HepG2 (cell line): ENCODE measurements at regions not wholly inside any gene's neighbourhood (a gene's known extent, or its start where the extent isn't known, plus 50 kb on each side); places are given as distances from the start of the nearest gene placed in this dataset.

Experiments used
- ATAC-seq: fragments of 200-7000 bp; cut with Tn5 transposase; 3 replicates; pipeline ENCODE4 v1.9.1; 2020; ENCODE audit warnings: mild to moderate bottlenecking, moderate library complexity
- BruUV-seq: library from RNA; stranded (reverse); fragments of 400-500 nt; replicated peaks from 2 replicates; lab custom pipeline; 2021; lab: Mats Ljungman, UMichigan
- CTCF ChIA-PET: fragments of 300-600 bp; formaldehyde crosslinking; extraction: SDS; loops from one replicate; lab custom pipeline; 2021; ENCODE audit warnings: low total read pairs, inconsistent platforms, low intra/inter-chr PET ratio; lab: Yijun Ruan, JAX
- POLR2A ChIA-PET: fragments of 350-600 bp; sonication (Branson Sonifier 250); formaldehyde crosslinking; loops from one replicate; lab custom pipeline; 2020; ENCODE audit warnings: antibody characterized with exemption, inconsistent platforms; lab: Yijun Ruan, JAX
- DNase-seq: peaks from one replicate; pipeline ENCODE4 v3.0.0-alpha.2; 2015; ENCODE audit warnings: low spot score
- FAIRE-seq: peaks from 3 replicates; lab custom pipeline; 2011; peaks lifted over from hg19 to GRCh38; lab: Jason Lieb, UNC
- H2AFZ ChIP-seq: one replicate; pipeline ENCODE4 v1.6.1; 2011; ENCODE audit warnings: low read length, inconsistent platforms
- H3K27ac ChIP-seq: fragments of 300-600 bp; 3 replicates; pipeline ENCODE4 v1.8.0; 2011; ENCODE audit warnings: mixed run types, mild to moderate bottlenecking, mixed read lengths, low read length, inconsistent platforms; ENCODE audit not compliant: insufficient read depth; ENCODE audit errors: extremely low read length
- H3K27me3 ChIP-seq, 2 experiments: fragments of 200-600 bp in 1 of 2; 2 replicates in 1 of 2; 3 replicates in 1 of 2; pipeline versions ENCODE4 v1.6.0 to v1.8.0; 2011; ENCODE audit warnings: low read length in 2 of 2, mild to moderate bottlenecking in 2 of 2, moderate library complexity in 2 of 2, inconsistent platforms in 1 of 2; ENCODE audit not compliant: insufficient read depth in 2 of 2, control insufficient read depth in 1 of 2
- H3K36me3 ChIP-seq, 2 experiments: fragments of 200-600 bp in 1 of 2; replicated peaks in 1 of 2; 2 replicates in 1 of 2; 3 replicates in 1 of 2; pipeline versions ENCODE4 v1.5.1 to v1.8.0; 2011; ENCODE audit warnings: low read length in 2 of 2, inconsistent platforms in 1 of 2; ENCODE audit not compliant: insufficient read depth in 2 of 2, control insufficient read depth in 1 of 2
- H3K4me1 ChIP-seq: 2 replicates; pipeline ENCODE4 v1.5.1; 2012; ENCODE audit warnings: low read length, inconsistent platforms; ENCODE audit not compliant: insufficient read depth
- H3K4me2 ChIP-seq: 2 replicates; pipeline ENCODE4 v1.6.0; 2011; ENCODE audit warnings: low read depth, low read length, inconsistent platforms
- H3K4me3 ChIP-seq, 3 experiments: fragments of 200-600 bp in 1 of 3; sonication (generic), shearing (Covaris generic) in 1 of 3; replicated peaks in 1 of 3; 2 replicates each; pipeline ENCODE4 v1.5.1; 2011 to 2016; ENCODE audit warnings: low read length in 3 of 3, inconsistent platforms in 2 of 3, low read depth in 2 of 3, mild to moderate bottlenecking in 2 of 3, control low read depth in 1 of 3, mixed read lengths in 1 of 3; ENCODE audit not compliant: insufficient read depth in 1 of 3
- H3K79me2 ChIP-seq: one replicate; pipeline ENCODE4 v1.6.1; 2011; ENCODE audit warnings: low read length, inconsistent platforms; ENCODE audit not compliant: insufficient read depth
- H3K9ac ChIP-seq: 2 replicates; pipeline ENCODE4 v1.6.0; 2011; ENCODE audit warnings: mild to moderate bottlenecking, low read depth, low read length, inconsistent platforms; ENCODE audit not compliant: insufficient read depth
- H3K9me3 ChIP-seq: 2 replicates; pipeline ENCODE4 v1.5.1; 2012; ENCODE audit warnings: mild to moderate bottlenecking, low read length
- H4K20me1 ChIP-seq: 2 replicates; pipeline ENCODE4 v1.6.0; 2011; ENCODE audit warnings: inconsistent platforms, mild to moderate bottlenecking, low read length, moderate library complexity; ENCODE audit not compliant: insufficient read depth
- ATF7-NPFF ChIP-seq: sonication (generic); formaldehyde crosslinking; IDR thresholded peaks from 2 replicates; pipeline ENCODE4 v1.8.1; 2023; ENCODE audit warnings: mild to moderate bottlenecking, low read depth, missing genetic modification reagents, moderate library complexity
- DNMT1 ChIP-seq: sonication (generic); formaldehyde crosslinking; IDR thresholded peaks from 2 replicates; pipeline ENCODE4 v1.5.1; 2020; ENCODE audit warnings: mild to moderate bottlenecking, missing genetic modification reagents
- HNRNPUL1 ChIP-seq: fragments of 200-400 bp; formaldehyde crosslinking; IDR thresholded peaks from 2 replicates; pipeline ENCODE4 v1.6.1; 2017; ENCODE audit warnings: low read depth, mild to moderate bottlenecking, low read length, moderate library complexity
- KDM5B ChIP-seq: sonication (generic); formaldehyde crosslinking; IDR thresholded peaks from 2 replicates; pipeline ENCODE4 v1.4.0; 2020; ENCODE audit warnings: missing genetic modification reagents, mild to moderate bottlenecking, borderline replicate concordance
- MATR3 ChIP-seq: sonication (generic); formaldehyde crosslinking; IDR thresholded peaks from 2 replicates; pipeline ENCODE4 v1.4.0; 2020; ENCODE audit warnings: missing genetic modification reagents
- NCOR1 ChIP-seq: fragments of 200-600 bp; sonication (generic); IDR thresholded peaks from 2 replicates; pipeline ENCODE4 v1.7.0; 2017; ENCODE audit warnings: antibody characterized with exemption, low read length, borderline replicate concordance
- SNAPC2 ChIP-seq: sonication (generic); formaldehyde crosslinking; IDR thresholded peaks from 2 replicates; pipeline ENCODE4 v1.8.1; 2022; ENCODE audit warnings: mild to moderate bottlenecking, missing genetic modification reagents
- ZFP1 ChIP-seq: IDR thresholded peaks from 2 replicates; pipeline ENCODE4 v1.6.1; 2016
- ZFX ChIP-seq: sonication (generic); formaldehyde crosslinking; IDR thresholded peaks from 2 replicates; pipeline ENCODE4 v1.4.0; 2020; ENCODE audit warnings: mild to moderate bottlenecking, low read depth, missing genetic modification reagents, moderate library complexity
- ZNF382 ChIP-seq: sonication (generic); formaldehyde crosslinking; IDR thresholded peaks from 2 replicates; pipeline ENCODE4 v1.5.0; 2020; ENCODE audit warnings: missing genetic modification reagents, mild to moderate bottlenecking, borderline replicate concordance
- ZNF501 ChIP-seq: sonication (generic); formaldehyde crosslinking; IDR thresholded peaks from 2 replicates; pipeline ENCODE4 v1.5.1; 2020; ENCODE audit warnings: mild to moderate bottlenecking, moderate library complexity, missing genetic modification reagents
- ZNF510 ChIP-seq: sonication (generic); formaldehyde crosslinking; IDR thresholded peaks from 2 replicates; pipeline ENCODE4 v1.4.0; 2020; ENCODE audit warnings: low read depth, mild to moderate bottlenecking, missing genetic modification reagents
- ZNF557 ChIP-seq: sonication (generic); formaldehyde crosslinking; IDR thresholded peaks from 2 replicates; pipeline ENCODE4 v1.4.0; 2020; ENCODE audit warnings: missing genetic modification reagents
- ZNF563 ChIP-seq: sonication (generic); formaldehyde crosslinking; IDR thresholded peaks from 2 replicates; pipeline ENCODE4 v1.8.0; 2022; ENCODE audit warnings: mild to moderate bottlenecking, moderate library complexity, missing genetic modification reagents
- WGBS: methylation state at CpG from one replicate; pipeline ENCODE4 v1.1.6; 2017; ENCODE audit warnings: low lambda C conversion rate; 5-methylcytosine and 5-hydroxymethylcytosine counted together
- in situ Hi-C: cut with HindIII; loops from 2 replicates; pipeline ENCODE4 v1.10.0; 2017; ENCODE audit warnings: low pct_unique_long_range_greater_than_20kb; ENCODE audit not compliant: extremely low pct_ligation_motif_present
- intact Hi-C: fragments of 100-400 bp; cut with micrococcal nuclease; formaldehyde crosslinking; loops from one replicate; pipeline ENCODE4 v1.10.0; 2022; ENCODE audit not compliant: unreplicated experiment
- TF ChIP-seq, protein P1 (sequence below): IDR thresholded peaks from 2 replicates; pipeline ENCODE4 v1.6.1; 2016; ENCODE audit warnings: low read depth, borderline replicate concordance
- TF ChIP-seq, protein P2 (sequence below): sonication (generic); formaldehyde crosslinking; IDR thresholded peaks from 2 replicates; pipeline ENCODE4 v1.4.0; 2020; ENCODE audit warnings: missing genetic modification reagents
- TF ChIP-seq, protein P3 (sequence below): sonication (generic); formaldehyde crosslinking; IDR thresholded peaks from 2 replicates; pipeline ENCODE4 v1.4.0; 2020; ENCODE audit warnings: mild to moderate bottlenecking, missing genetic modification reagents

DNA sequence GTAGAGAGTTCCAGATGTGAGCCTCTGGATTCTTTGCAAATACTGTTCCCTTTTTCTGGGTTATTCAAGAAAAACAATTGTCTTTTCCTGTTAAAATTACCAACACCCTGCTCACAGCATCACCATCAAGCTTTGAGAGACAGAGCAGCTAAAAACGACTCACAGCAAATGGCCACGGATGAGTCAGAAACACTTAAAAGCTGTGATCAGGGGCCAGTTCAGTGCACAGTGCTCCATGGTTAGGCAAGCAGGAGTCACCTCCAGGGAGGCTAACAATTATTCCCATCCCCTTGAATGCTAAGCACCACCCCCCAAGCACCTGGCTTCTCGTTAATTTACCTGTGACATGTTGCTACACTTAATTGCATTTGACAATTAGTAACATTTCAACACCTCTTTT, 128.4 kb upstream of the CAMK1G start:
- Histone ChIP-seq H4K20me1 (no peaks in the 10 kb centered on the region), H3K4me2 (no peak overlapping the region), H3K27me3 (no peaks in the 10 kb centered on the region; a peak in 1 of 5 replicates), H3K27ac (no peak overlapping the region), H3K9me3 (peaks cover 1% of the 10 kb centered on the region; the same call in 1 of the 2 replicates), H3K4me1 (no peaks in the 10 kb centered on the region), H3K4me3 (no peak overlapping the region), H3K9ac (no peak overlapping the region), H2AFZ (no peak overlapping the region), H3K79me2 (no peaks in the 10 kb centered on the region), H3K36me3 (no peaks in the 10 kb centered on the region)
- ChIA-PET POLR2A (no interaction called here), CTCF (no interaction called here)
- TF ChIP-seq ZNF501 (CRISPR knock-in tag) (no peak), KDM5B (CRISPR knock-in tag) (no peak), DNMT1 (CRISPR knock-in tag) (no peak), HNRNPUL1 (no peak), ZNF510 (no peak), ATF7-NPFF (no peak), MATR3 (no peak), NCOR1 (no peak), ZNF382 (CRISPR knock-in tag) (no peak), SNAPC2 (CRISPR knock-in tag) (no peak)
- FAIRE-seq (no peak), ATAC-seq (no peak), DNase-seq (no peak)
- in situ Hi-C loops: no loop called here
- WGBS: 0% methylated on average over 3 of the region's 3 CpGs
- intact Hi-C loops: no loop called here
- BruUV-seq: no TSS peak

DNA sequence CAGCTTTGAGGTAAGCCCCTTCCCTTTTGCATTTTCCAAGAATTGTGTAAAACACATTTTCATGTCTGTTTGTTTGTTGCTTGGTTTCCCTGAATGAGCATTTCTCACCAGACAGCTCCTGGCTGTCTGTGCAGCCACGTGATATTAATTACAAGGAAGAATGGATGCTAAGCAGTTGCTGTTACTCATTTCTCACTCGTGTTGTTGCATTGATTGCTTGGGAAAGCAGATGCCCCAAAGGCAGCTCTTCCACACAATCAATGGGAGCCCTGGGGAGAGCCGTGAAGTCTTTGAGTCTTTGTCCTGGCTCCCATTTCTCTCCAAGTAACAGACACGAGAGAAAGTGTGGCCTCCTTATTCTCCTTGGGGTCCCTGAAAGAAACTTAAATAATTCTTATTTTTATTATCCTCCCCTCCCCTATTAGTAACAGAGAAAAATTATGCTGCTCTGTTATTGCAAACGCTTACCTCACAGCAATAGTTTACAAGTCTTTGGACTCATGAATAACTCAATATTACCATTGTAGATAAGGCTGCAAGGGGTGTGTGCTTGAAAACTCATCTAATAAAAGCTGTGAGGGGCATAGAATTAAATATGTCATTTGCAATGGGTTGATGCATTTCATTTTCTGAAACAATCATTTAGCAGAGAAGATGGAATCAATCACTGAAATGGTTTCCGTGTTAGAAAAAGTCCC, 127.7 kb upstream of the CAMK1G start:
- Histone ChIP-seq H3K79me2 (no peaks in the 10 kb centered on the region), H3K9me3 (peaks cover 8% of the 10 kb centered on the region; the same call in 1 of the 2 replicates), H3K4me2 (no peak overlapping the region), H3K4me3 (no peak overlapping the region), H3K4me1 (no peaks in the 10 kb centered on the region), H2AFZ (no peak overlapping the region), H4K20me1 (no peaks in the 10 kb centered on the region), H3K27ac (no peak overlapping the region), H3K9ac (no peak overlapping the region), H3K27me3 (no peaks in the 10 kb centered on the region; a peak in 1 of 5 replicates), H3K36me3 (no peaks in the 10 kb centered on the region)
- FAIRE-seq (no peak), DNase-seq (no peak), ATAC-seq (no peak)
- WGBS: 13% methylated on average over 5 of the region's 6 CpGs
- POLR2A ChIA-PET: no interaction called here
- intact Hi-C loops (no loop called here), in situ Hi-C loops (no loop called here)
- CTCF ChIA-PET: no interaction called here
- BruUV-seq: no TSS peak
- no peak for TF ChIP-seq ZFX
- TF ChIP-seq, protein P1, sequence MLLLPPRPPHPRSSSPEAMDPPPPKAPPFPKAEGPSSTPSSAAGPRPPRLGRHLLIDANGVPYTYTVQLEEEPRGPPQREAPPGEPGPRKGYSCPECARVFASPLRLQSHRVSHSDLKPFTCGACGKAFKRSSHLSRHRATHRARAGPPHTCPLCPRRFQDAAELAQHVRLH (CRISPR knock-in tag): no peak
- no peak for TF ChIP-seq ZNF557 (CRISPR knock-in tag)
- TF ChIP-seq, protein P2, sequence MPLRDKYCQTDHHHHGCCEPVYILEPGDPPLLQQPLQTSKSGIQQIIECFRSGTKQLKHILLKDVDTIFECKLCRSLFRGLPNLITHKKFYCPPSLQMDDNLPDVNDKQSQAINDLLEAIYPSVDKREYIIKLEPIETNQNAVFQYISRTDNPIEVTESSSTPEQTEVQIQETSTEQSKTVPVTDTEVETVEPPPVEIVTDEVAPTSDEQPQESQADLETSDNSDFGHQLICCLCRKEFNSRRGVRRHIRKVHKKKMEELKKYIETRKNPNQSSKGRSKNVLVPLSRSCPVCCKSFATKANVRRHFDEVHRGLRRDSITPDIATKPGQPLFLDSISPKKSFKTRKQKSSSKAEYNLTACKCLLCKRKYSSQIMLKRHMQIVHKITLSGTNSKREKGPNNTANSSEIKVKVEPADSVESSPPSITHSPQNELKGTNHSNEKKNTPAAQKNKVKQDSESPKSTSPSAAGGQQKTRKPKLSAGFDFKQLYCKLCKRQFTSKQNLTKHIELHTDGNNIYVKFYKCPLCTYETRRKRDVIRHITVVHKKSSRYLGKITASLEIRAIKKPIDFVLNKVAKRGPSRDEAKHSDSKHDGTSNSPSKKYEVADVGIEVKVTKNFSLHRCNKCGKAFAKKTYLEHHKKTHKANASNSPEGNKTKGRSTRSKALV: no peak
- TF ChIP-seq, protein P3, sequence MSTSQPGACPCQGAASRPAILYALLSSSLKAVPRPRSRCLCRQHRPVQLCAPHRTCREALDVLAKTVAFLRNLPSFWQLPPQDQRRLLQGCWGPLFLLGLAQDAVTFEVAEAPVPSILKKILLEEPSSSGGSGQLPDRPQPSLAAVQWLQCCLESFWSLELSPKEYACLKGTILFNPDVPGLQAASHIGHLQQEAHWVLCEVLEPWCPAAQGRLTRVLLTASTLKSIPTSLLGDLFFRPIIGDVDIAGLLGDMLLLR: no peak
- no peak for TF ChIP-seq ZNF563
- TF ChIP-seq ZFP1 (CRISPR knock-in tag): no peak
